HTR-8/SVneo (cell line): ENCODE measurements at regions not wholly inside any gene's neighbourhood (a gene's known extent, or its start where the extent isn't known, plus 50 kb on each side); places are given as distances from the start of the nearest gene placed in this dataset.

Experiments
- DNase-seq: peaks from one replicate; pipeline ENCODE4 v3.0.0; 2011; ENCODE audit warnings: low spot score, mixed read lengths; ENCODE audit not compliant: insufficient read length
- FAIRE-seq: peaks from 2 replicates; lab custom pipeline; 2011; peaks lifted over from hg19 to GRCh38; lab: Jason Lieb, UNC

DNA sequence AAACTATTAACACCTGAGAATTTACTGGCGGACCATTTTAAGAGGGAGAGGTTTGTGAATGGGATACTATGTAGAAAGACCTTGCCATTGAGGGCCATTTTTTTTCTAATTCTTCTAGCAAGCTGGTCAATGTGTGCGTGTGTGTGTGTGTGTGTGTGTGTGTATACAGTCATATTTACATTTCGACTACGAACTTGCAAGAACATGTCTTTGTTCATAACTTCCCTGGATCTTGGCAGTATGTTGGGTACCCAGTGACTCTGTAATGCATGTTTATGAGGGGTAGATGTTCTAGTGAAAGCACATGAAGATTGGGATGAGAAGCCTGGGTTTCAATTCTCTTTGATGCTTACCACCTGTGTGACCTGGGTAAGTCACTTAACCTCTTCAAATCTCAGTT lies 133.6 kb downstream of the UBE2E3 start:
- no peak for FAIRE-seq
- no peak for DNase-seq

DNA sequence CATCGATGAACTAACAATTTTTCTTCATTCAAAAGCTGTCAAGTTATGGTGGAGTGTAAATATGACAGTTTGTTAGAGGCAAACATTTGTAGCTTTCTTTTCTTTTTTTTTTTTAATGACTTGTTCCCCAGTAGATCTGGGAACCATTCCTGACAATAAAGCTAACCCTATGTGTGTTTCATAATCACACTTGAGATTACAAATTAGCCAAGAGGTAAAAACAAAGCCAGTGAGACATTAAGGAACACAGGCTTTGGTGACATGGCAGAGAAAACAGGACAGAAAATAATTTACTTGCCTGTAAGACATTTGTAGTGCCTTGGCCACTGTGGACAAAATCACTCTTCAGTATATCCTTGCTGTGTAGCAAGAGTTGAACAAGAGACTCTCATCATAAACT lies 135.9 kb downstream of the UBE2E3 start:
- DNase-seq, result no peak
- no peak for FAIRE-seq

GRCh38 chr2:181117206-181117925 lies 137.0 kb downstream of the UBE2E3 start:
- DNase-seq, result no peak
- no peak for FAIRE-seq

- no peak for FAIRE-seq
- DNase-seq, result no peak
Measured at GRCh38 chr2:181120625-181121024, 140.2 kb downstream of the UBE2E3 start.

GRCh38 chr2:181121996-181122395 lies 141.6 kb downstream of the UBE2E3 start:
- FAIRE-seq, result no peak

GRCh38 chr2:181122601-181123000 lies 142.2 kb downstream of the UBE2E3 start:
- DNase-seq (no peak), FAIRE-seq (no peak)

More at GRCh38 chr2:181121996-181122395, 141.6 kb downstream of the UBE2E3 start:
- no peak for DNase-seq

- FAIRE-seq, result no peak
- no peak for DNase-seq
Measured at GRCh38 chr2:181123798-181124231, 143.4 kb downstream of the UBE2E3 start.

GRCh38 chr2:181124497-181124896 lies 144.1 kb downstream of the UBE2E3 start:
- FAIRE-seq, result no peak
- DNase-seq, result no peak

DNA sequence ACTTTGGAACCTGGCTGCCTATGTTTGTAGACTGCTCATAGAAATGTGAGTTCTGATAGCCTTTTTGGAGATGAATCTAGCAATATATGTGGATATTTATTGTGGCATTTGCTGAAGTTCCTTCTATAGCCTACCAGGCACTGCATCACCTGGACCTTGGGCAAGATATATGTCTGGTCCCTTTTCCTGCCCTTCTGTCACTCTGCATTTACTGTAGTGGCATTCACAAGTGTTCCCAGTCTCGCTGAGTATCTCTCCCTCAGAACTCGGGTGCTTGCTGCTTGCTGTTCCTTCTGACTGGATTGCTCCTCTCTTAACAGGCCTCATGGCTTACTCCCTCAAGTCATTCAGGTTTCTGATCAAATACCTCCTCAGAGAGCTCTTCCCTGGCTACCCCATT lies 145.0 kb downstream of the UBE2E3 start:
- FAIRE-seq (no peak), DNase-seq (no peak)

DNA sequence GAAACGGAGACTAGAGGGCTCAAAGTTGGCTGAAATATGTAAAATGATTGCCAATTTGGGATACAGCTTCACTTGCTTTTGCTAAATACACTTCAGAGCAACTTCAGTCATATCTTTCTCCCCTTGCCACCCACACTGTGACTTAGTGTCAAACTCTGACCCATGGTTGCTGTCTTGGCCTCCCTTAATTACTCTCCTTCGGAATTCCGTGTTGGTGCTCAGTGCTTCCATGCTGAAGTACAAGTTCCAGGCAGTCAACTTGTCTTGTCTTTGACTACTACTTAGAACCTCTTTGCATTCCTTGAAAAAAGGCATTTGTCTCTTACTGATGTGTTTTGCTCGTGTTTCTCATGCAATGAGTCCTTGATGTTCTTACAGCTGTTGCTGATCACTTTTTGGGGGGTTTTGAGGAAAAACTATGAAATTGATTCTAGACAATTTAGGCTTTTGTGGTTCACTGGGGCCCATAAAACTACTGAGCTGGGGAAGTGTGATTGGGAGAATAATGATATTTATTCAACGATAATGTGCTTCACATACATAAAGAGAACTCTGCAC lies 146.0 kb downstream of the UBE2E3 start:
- FAIRE-seq (no peak), DNase-seq (no peak)

DNA sequence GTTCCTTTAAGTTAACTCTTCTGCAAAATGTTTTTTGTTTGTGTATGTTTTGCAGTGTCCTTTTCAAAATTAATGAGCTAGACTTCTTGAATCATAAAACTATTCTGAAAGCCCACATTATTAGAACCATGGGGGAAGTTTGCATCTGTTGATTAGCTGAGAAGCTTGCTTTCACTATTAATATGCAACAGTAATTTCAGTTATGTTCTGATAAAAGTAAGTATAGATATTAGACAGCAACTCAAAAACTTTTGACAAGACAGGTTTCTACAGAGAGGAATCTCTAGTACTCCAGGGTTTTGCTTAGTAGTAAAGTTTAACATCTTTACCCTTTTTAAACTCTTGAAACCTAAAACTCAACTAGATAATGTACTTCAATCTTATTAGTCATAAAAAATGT lies 147.8 kb downstream of the UBE2E3 start:
- DNase-seq, result no peak
- no peak for FAIRE-seq

- FAIRE-seq (no peak), DNase-seq (no peak)
Measured at GRCh38 chr2:181129364-181130056, 149.1 kb downstream of the UBE2E3 start.

- FAIRE-seq, result no peak
- no peak for DNase-seq
Measured at GRCh38 chr2:181130686-181131085, 150.3 kb downstream of the UBE2E3 start.

GRCh38 chr2:181131584-181131983 lies 151.2 kb downstream of the UBE2E3 start:
- DNase-seq (no peak), FAIRE-seq (no peak)

DNA sequence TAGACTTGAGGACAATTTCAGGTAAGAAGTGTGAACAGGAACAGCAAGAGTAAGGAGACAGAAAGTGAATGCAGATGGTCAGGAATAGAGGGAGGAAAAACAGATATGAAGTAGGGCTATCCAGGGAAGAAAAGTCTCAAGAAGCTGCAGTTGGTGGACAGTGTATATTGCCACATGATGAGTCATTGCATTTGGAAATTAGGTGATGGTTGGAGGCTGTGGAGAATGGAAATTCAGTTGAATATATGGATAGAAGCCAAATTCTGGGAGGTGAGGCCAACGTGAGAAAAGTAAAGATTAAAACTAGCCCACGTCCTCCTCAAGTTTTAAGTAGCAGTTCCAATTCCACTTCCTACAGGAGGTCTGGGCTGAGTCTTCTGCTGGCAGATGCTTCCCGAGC lies 158.4 kb downstream of the UBE2E3 start:
- FAIRE-seq (no peak), DNase-seq (no peak)

GRCh38 chr2:181139831-181140230 lies 159.4 kb downstream of the UBE2E3 start:
- no peak for DNase-seq
- FAIRE-seq, result no peak

DNA sequence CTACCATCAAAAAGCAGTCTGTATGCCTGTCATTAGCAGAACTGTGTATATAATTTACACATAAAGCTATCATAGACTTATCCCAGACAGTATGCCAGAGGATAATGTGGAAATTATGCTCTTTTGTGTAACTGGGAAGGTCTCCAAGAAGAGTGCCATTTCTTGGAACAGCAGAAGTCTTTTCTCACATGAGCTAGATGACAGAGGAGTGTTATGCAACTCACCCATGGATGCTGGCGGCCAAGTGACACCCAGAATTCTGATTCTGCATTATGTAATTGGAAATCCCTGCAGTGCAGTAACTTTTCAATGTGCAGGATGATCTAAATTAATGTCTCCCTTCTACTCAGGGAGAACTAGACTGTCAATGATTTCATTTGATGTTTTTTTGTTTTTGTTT lies 160.0 kb downstream of the UBE2E3 start:
- FAIRE-seq (no peak), DNase-seq (no peak)

DNA sequence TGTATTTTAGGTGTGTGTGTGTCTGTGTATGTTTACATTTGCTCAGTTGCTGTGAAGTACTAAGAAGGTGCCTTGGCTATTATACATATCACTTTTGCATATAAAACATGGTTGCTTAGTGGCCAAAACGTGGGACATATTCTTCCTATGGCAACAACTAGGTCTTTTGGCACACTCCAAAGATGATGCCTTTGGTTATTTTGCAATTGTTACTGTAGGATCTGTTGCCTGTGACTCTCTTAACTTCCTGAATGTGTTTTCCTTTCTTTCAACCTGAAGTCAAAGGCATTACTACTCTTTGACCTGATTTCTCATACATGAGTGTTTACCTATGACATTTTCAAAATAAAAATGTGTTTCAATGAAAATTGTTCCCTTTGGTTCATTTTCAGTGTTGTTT lies 160.5 kb downstream of the UBE2E3 start:
- FAIRE-seq, result no peak
- no peak for DNase-seq

GRCh38 chr2:181141676-181142075 lies 161.3 kb downstream of the UBE2E3 start:
- FAIRE-seq, result no peak

DNA sequence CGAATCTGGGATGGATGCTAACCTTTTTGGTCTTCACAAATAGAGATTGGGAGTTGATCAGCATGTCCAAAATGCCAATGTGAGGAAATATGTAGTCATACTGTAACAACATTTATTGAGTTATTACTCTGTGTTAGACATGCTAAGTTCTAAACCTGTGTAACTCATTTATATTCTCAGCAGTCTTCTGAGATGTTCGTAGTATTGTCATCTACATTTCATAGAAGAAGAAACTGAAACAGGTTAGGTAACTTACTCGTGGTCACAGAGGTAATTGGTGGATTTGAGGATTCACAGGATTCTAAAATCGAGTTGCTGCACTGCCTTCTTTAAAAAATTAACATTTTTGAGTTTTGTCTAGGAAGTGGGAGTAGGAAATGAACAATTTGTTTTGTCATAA lies 162.1 kb downstream of the UBE2E3 start:
- no peak for FAIRE-seq
- no peak for DNase-seq

More at GRCh38 chr2:181141676-181142075, 161.3 kb downstream of the UBE2E3 start:
- no peak for DNase-seq

GRCh38 chr2:181143790-181144300 lies 163.4 kb downstream of the UBE2E3 start:
- FAIRE-seq (no peak), DNase-seq (no peak)
